ENCODE measurements at regions not wholly inside any gene's neighbourhood (a gene's known extent, or its start where the extent isn't known, plus 50 kb on each side); places are given as distances from the start of the nearest gene placed in this dataset.

GRCh38 chr14:34126586-34126985 lies 175.7 kb upstream of the EGLN3 start:
- no peak for DNase-seq (ENCODE audit: low spot score)

- DNase-seq (ENCODE audit: low spot score) = no peak
Measured at GRCh38 chr14:34124585-34124984, 173.7 kb upstream of the EGLN3 start.

GRCh38 chr14:34122650-34123049 lies 171.8 kb upstream of the EGLN3 start:
- no peak for DNase-seq (ENCODE audit: low spot score)

GRCh38 chr14:34122081-34122480 lies 171.2 kb upstream of the EGLN3 start:
- no peak for DNase-seq (ENCODE audit: low spot score)

GRCh38 chr14:34120185-34120977 lies 169.5 kb upstream of the EGLN3 start:
- DNase-seq (ENCODE audit: low spot score) = no peak

GRCh38 chr14:34119107-34119858 lies 168.4 kb upstream of the EGLN3 start:
- no peak for DNase-seq (ENCODE audit: low spot score)

GRCh38 chr14:34113991-34114390 lies 163.1 kb upstream of the EGLN3 start:
- no peak for DNase-seq (ENCODE audit: low spot score)

- DNase-seq (ENCODE audit: low spot score) = no peak
Measured at GRCh38 chr14:34113005-34113511, 162.2 kb upstream of the EGLN3 start.

GRCh38 chr14:34111953-34112352 lies 161.1 kb upstream of the EGLN3 start:
- no peak for DNase-seq (ENCODE audit: low spot score)

GRCh38 chr14:34111505-34111904 lies 160.6 kb upstream of the EGLN3 start:
- DNase-seq (ENCODE audit: low spot score) = no peak

GRCh38 chr14:34110531-34110930 lies 159.7 kb upstream of the EGLN3 start:
- DNase-seq (ENCODE audit: low spot score) = no peak

GRCh38 chr14:34107441-34107840 lies 156.6 kb upstream of the EGLN3 start:
- no peak for DNase-seq (ENCODE audit: low spot score)

GRCh38 chr14:34106310-34106709 lies 155.4 kb upstream of the EGLN3 start:
- no peak for DNase-seq (ENCODE audit: low spot score)

- no peak for DNase-seq (ENCODE audit: low spot score)
Measured at GRCh38 chr14:34104489-34105397, 153.9 kb upstream of the EGLN3 start.

- DNase-seq (ENCODE audit: low spot score) = no peak
Measured at GRCh38 chr14:34103176-34103575, 152.3 kb upstream of the EGLN3 start.

- no peak for DNase-seq (ENCODE audit: low spot score)
Measured at GRCh38 chr14:34099635-34100034, 148.8 kb upstream of the EGLN3 start.

GRCh38 chr14:34098985-34099349 lies 148.1 kb upstream of the EGLN3 start:
- DNase-seq (ENCODE audit: low spot score) = no peak

- peak; percentile 10 for DNase-seq (ENCODE audit: low spot score)
Measured at GRCh38 chr14:34098045-34098984, 147.4 kb upstream of the EGLN3 start.

GRCh38 chr14:34097644-34098043 lies 146.8 kb upstream of the EGLN3 start:
- DNase-seq (ENCODE audit: low spot score) = no peak

GRCh38 chr14:34094384-34094783 lies 143.5 kb upstream of the EGLN3 start:
- no peak for DNase-seq (ENCODE audit: low spot score)

GRCh38 chr14:34093883-34094282 lies 143.0 kb upstream of the EGLN3 start:
- no peak for DNase-seq (ENCODE audit: low spot score)
